ENCODE measurements at regions not wholly inside any gene's neighbourhood (a gene's known extent, or its start where the extent isn't known, plus 50 kb on each side); places are given as distances from the start of the nearest gene placed in this dataset.

DNA sequence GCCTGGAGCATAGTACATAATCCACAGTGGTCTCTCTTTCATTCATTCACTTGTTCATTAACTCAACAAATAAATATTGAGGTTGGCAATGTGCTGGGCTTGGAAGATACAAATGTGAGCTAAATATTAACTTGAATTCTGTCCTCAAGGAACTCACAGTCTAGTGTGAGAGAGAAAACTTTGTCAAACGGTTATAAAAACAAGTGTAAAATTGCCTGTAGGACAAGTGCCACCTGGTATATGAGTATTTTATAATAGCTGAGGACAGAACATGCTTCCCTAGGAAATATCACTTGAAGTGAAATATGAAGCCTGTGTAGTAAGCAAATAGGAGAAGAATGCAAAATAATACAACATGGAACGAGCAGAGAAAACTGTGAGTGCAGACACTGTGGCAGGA lies 173.1 kb upstream of the CMC1 start:
- Histone ChIP-seq H3F3A (ENCODE audit: low read depth) (no peaks in the 10 kb centered on the region), H3K27me3 (no peaks in the 10 kb centered on the region), H3K36me3 (no peaks in the 10 kb centered on the region), H2AFZ (replicated peaks) (no peak overlapping the region), H3K4me2 (no peak overlapping the region), H3K4me3 (no peak overlapping the region), H3K27ac (no peak overlapping the region), H3K79me2 (ENCODE audit: low read depth) (no peaks in the 10 kb centered on the region), H3K9me3 (ENCODE audit: low read depth) (no peaks in the 10 kb centered on the region), H3K9ac (no peak overlapping the region), H3K4me1 (no peaks in the 10 kb centered on the region), H4K20me1 (ENCODE audit: low read depth) (no peaks in the 10 kb centered on the region)
- Mint-ChIP-seq H3K27me3 (ENCODE audit: insufficient read depth, low read depth) (peaks cover 2% of the 10 kb centered on the region), H3K4me1 (no peaks in the 10 kb centered on the region), H3K36me3 (no peaks in the 10 kb centered on the region), H3K4me3 (no peak overlapping the region), H3K27ac (no peak overlapping the region), H3K9me3 (no peaks in the 10 kb centered on the region)
- DNase-seq (ENCODE audit: low spot score) = no peak
- TF ChIP-seq CTCF (IDR thresholded peaks at IDR 0.05) = no peak

DNA sequence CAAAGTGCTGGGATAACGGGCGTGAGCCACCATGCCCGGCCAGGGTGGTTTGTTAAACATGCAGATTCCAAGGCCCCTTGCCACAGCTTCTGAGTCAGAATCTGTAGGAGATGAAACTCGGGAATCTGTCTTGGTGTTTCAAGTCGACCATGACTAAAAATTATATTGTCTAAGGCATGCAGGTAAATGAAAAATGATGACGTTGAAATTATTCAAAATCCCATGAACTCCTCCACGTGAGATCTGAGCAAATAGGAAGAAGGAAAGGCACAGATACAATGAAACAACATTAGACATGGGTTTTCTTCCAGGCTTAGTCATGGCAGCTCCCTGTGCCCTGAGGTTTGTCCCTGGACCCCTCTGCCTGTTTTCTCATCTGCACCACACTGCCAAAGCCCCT lies 172.0 kb upstream of the CMC1 start:
- peaks cover 5% of the 10 kb centered on the region for H3K4me1 Mint-ChIP-seq
- H3K27me3 Mint-ChIP-seq (ENCODE audit: insufficient read depth, low read depth) = peaks cover 2% of the 10 kb centered on the region
- H2AFZ ChIP-seq (replicated peaks) = no peak overlapping the region
- no peaks in the 10 kb centered on the region for H3K4me1 ChIP-seq
- no peaks in the 10 kb centered on the region for H3F3A ChIP-seq (ENCODE audit: low read depth)
- no peaks in the 10 kb centered on the region for H3K27me3 ChIP-seq
- no peaks in the 10 kb centered on the region for H4K20me1 ChIP-seq (ENCODE audit: low read depth)
- H3K36me3 Mint-ChIP-seq = no peaks in the 10 kb centered on the region
- no peak overlapping the region for H3K4me3 ChIP-seq
- DNase-seq (ENCODE audit: low spot score) = no peak
- no peak overlapping the region for H3K4me2 ChIP-seq
- no peak overlapping the region for H3K27ac ChIP-seq
- no peak overlapping the region for H3K4me3 Mint-ChIP-seq
- H3K27ac Mint-ChIP-seq = no peak overlapping the region
- H3K9me3 ChIP-seq (ENCODE audit: low read depth) = no peaks in the 10 kb centered on the region
- H3K9ac ChIP-seq = no peak overlapping the region
- no peaks in the 10 kb centered on the region for H3K36me3 ChIP-seq
- no peaks in the 10 kb centered on the region for H3K9me3 Mint-ChIP-seq
- no peaks in the 10 kb centered on the region for H3K79me2 ChIP-seq (ENCODE audit: low read depth)
- TF ChIP-seq EZH2 (IDR thresholded peaks at IDR 0.05) = no peak
- TF ChIP-seq EZH2phosphoT487 (IDR thresholded peaks at IDR 0.05) = no peak
- TF ChIP-seq CTCF (IDR thresholded peaks at IDR 0.05) = no peak

GRCh38 chr3:28076246-28076645 lies 165.2 kb upstream of the CMC1 start:
- H3K79me2 ChIP-seq (ENCODE audit: low read depth) = no peaks in the 10 kb centered on the region
- no peaks in the 10 kb centered on the region for H4K20me1 ChIP-seq (ENCODE audit: low read depth)
- no peak for TF ChIP-seq CTCF (IDR thresholded peaks at IDR 0.05)
- no peaks in the 10 kb centered on the region for H3K9me3 ChIP-seq (ENCODE audit: low read depth)
- no peaks in the 10 kb centered on the region for H3K27me3 ChIP-seq
- H3K27me3 Mint-ChIP-seq (ENCODE audit: insufficient read depth, low read depth) = peaks cover 8% of the 10 kb centered on the region
- peaks cover 36% of the 10 kb centered on the region for H3K4me1 Mint-ChIP-seq
- no peak overlapping the region for H2AFZ ChIP-seq (replicated peaks)
- H3K27ac Mint-ChIP-seq = no peak overlapping the region
- H3K27ac ChIP-seq = no peak overlapping the region
- no peak overlapping the region for H3K4me3 ChIP-seq
- peaks cover 14% of the 10 kb centered on the region for H3K4me1 ChIP-seq
- no peak overlapping the region for H3K4me3 Mint-ChIP-seq
- H3K36me3 Mint-ChIP-seq = no peaks in the 10 kb centered on the region
- no peaks in the 10 kb centered on the region for H3F3A ChIP-seq (ENCODE audit: low read depth)
- DNase-seq (ENCODE audit: low spot score) = no peak
- H3K9ac ChIP-seq = no peak overlapping the region
- no peak overlapping the region for H3K4me2 ChIP-seq
- H3K36me3 ChIP-seq = no peaks in the 10 kb centered on the region
- peaks cover 2% of the 10 kb centered on the region for H3K9me3 Mint-ChIP-seq

- Histone ChIP-seq H3K27me3 (no peaks in the 10 kb centered on the region), H3K36me3 (no peaks in the 10 kb centered on the region), H3K79me2 (ENCODE audit: low read depth) (no peaks in the 10 kb centered on the region), H3K4me3 (no peak overlapping the region), H3K9me3 (ENCODE audit: low read depth) (no peaks in the 10 kb centered on the region), H3K27ac (no peak overlapping the region), H2AFZ (replicated peaks) (no peak overlapping the region), H3K4me1 (peaks cover 14% of the 10 kb centered on the region), H4K20me1 (ENCODE audit: low read depth) (no peaks in the 10 kb centered on the region), H3K4me2 (peak overlapping the region; percentile 1), H3K9ac (no peak overlapping the region), H3F3A (ENCODE audit: low read depth) (no peaks in the 10 kb centered on the region)
- Mint-ChIP-seq H3K9me3 (peaks cover 2% of the 10 kb centered on the region), H3K4me1 (peaks cover 41% of the 10 kb centered on the region), H3K27me3 (ENCODE audit: insufficient read depth, low read depth) (peaks cover 14% of the 10 kb centered on the region), H3K27ac (no peak overlapping the region), H3K4me3 (no peak overlapping the region), H3K36me3 (no peaks in the 10 kb centered on the region)
- TF ChIP-seq CTCF (IDR thresholded peaks at IDR 0.05) (no peak), EZH2phosphoT487 (IDR thresholded peaks at IDR 0.05) (no peak), EZH2 (IDR thresholded peaks at IDR 0.05) (no peak)
- peak; percentile 75 for DNase-seq (ENCODE audit: low spot score)
Measured at GRCh38 chr3:28077572-28077971, 163.8 kb upstream of the CMC1 start.
